Upper lobe of right lung (tissue), 1 donor: ENCODE measurements at regions not wholly inside any gene's neighbourhood (a gene's known extent, or its start where the extent isn't known, plus 50 kb on each side); places are given as distances from the start of the nearest gene placed in this dataset.

Experiments used
- ATAC-seq: fragments of 200-7000 bp; cut with Tn5 transposase; one replicate; pipeline ENCODE4 v1.9.1; 2020; ENCODE audit warnings: mild to moderate bottlenecking, moderate library complexity
- DNase-seq: peaks from one replicate; pipeline ENCODE4 v3.0.0-alpha.2; 2020
- H3K27ac ChIP-seq: fragments of 200-600 bp; one replicate; pipeline ENCODE4 v1.8.0; 2022
- H3K27me3 ChIP-seq: fragments of 200-600 bp; one replicate; pipeline ENCODE4 v1.8.0; 2022; ENCODE audit warnings: mild to moderate bottlenecking
- H3K36me3 ChIP-seq: fragments of 200-600 bp; one replicate; pipeline ENCODE4 v1.8.0; 2022
- H3K4me1 ChIP-seq: fragments of 200-600 bp; one replicate; pipeline ENCODE4 v1.8.0; 2022
- H3K4me3 ChIP-seq: fragments of 200-600 bp; one replicate; pipeline ENCODE4 v1.8.0; 2022; ENCODE audit warnings: mild to moderate bottlenecking
- H3K9me3 ChIP-seq: fragments of 200-600 bp; one replicate; pipeline ENCODE4 v1.8.0; 2022
- intact Hi-C: fragments of 100-400 bp; cut with DNase I; formaldehyde crosslinking; loops from one replicate; pipeline ENCODE4 v1.11.0; 2022
- TF ChIP-seq, protein P1 (sequence below): fragments of 200-600 bp; IDR thresholded peaks from one replicate; pipeline ENCODE4 v1.8.0; 2022; ENCODE audit warnings: antibody characterized with exemption
- donor health status: DM: no; HTN: yes; CAD: no; lungs with severe emphysema.

GRCh38 chr1:69163241-69163640 is 404.5 kb upstream of the LRRC7 start:
- H3K4me3 ChIP-seq = no peak overlapping the region
- no peaks in the 10 kb centered on the region for H3K27me3 ChIP-seq
- DNase-seq = no peak
- no peak overlapping the region for H3K27ac ChIP-seq
- TF ChIP-seq, protein P1, sequence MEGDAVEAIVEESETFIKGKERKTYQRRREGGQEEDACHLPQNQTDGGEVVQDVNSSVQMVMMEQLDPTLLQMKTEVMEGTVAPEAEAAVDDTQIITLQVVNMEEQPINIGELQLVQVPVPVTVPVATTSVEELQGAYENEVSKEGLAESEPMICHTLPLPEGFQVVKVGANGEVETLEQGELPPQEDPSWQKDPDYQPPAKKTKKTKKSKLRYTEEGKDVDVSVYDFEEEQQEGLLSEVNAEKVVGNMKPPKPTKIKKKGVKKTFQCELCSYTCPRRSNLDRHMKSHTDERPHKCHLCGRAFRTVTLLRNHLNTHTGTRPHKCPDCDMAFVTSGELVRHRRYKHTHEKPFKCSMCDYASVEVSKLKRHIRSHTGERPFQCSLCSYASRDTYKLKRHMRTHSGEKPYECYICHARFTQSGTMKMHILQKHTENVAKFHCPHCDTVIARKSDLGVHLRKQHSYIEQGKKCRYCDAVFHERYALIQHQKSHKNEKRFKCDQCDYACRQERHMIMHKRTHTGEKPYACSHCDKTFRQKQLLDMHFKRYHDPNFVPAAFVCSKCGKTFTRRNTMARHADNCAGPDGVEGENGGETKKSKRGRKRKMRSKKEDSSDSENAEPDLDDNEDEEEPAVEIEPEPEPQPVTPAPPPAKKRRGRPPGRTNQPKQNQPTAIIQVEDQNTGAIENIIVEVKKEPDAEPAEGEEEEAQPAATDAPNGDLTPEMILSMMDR = no peak
- no peak for ATAC-seq
- H3K4me1 ChIP-seq = no peaks in the 10 kb centered on the region
- H3K9me3 ChIP-seq = peaks cover 5% of the 10 kb centered on the region
- intact Hi-C loops = no loop called here
- no peaks in the 10 kb centered on the region for H3K36me3 ChIP-seq

- H3K27ac ChIP-seq = no peak overlapping the region
- no peaks in the 10 kb centered on the region for H3K36me3 ChIP-seq
- no peak for DNase-seq
- H3K4me3 ChIP-seq = no peak overlapping the region
- no peaks in the 10 kb centered on the region for H3K27me3 ChIP-seq
- H3K9me3 ChIP-seq = peaks cover 5% of the 10 kb centered on the region
- intact Hi-C loops = no loop called here
- H3K4me1 ChIP-seq = no peaks in the 10 kb centered on the region
- no peak for ATAC-seq
- TF ChIP-seq, protein P1 = no peak
Measured at GRCh38 chr1:69163779-69164178, 403.9 kb upstream of the LRRC7 start.

- ATAC-seq (no peak), DNase-seq (no peak)
- Histone ChIP-seq H3K27me3 (no peaks in the 10 kb centered on the region), H3K9me3 (no peaks in the 10 kb centered on the region), H3K27ac (no peak overlapping the region), H3K4me3 (no peak overlapping the region), H3K4me1 (no peaks in the 10 kb centered on the region), H3K36me3 (no peaks in the 10 kb centered on the region)
- TF ChIP-seq, protein P1 = no peak
- intact Hi-C loops = no loop called here
Measured at GRCh38 chr1:69167876-69168275, 399.8 kb upstream of the LRRC7 start.

- H3K4me3 ChIP-seq = no peak overlapping the region
- no peaks in the 10 kb centered on the region for H3K36me3 ChIP-seq
- ATAC-seq = no peak
- no peaks in the 10 kb centered on the region for H3K9me3 ChIP-seq
- H3K4me1 ChIP-seq = no peaks in the 10 kb centered on the region
- intact Hi-C loops = no loop called here
- no peak for DNase-seq
- H3K27ac ChIP-seq = no peak overlapping the region
- H3K27me3 ChIP-seq = no peaks in the 10 kb centered on the region
- TF ChIP-seq, protein P1 = no peak
Measured at GRCh38 chr1:69171248-69171647, 396.5 kb upstream of the LRRC7 start.

GRCh38 chr1:69172003-69173000 is 395.4 kb upstream of the LRRC7 start:
- Histone ChIP-seq H3K27ac (no peak overlapping the region), H3K4me1 (no peaks in the 10 kb centered on the region), H3K9me3 (no peaks in the 10 kb centered on the region), H3K4me3 (no peak overlapping the region), H3K27me3 (no peaks in the 10 kb centered on the region), H3K36me3 (no peaks in the 10 kb centered on the region)
- DNase-seq (no peak), ATAC-seq (no peak)
- TF ChIP-seq, protein P1 = no peak
- intact Hi-C loops = no loop called here
